IgD-negative memory B cell (primary cell): ENCODE measurements at regions not wholly inside any gene's neighbourhood (a gene's known extent, or its start where the extent isn't known, plus 50 kb on each side); places are given as distances from the start of the nearest gene placed in this dataset.

ENCODE experiments used
- H3K27ac Mint-ChIP-seq, 3 donors: one replicate each; pipeline ENCODE4 v1.8.0; 2020 to 2022; ENCODE audit warnings: mild to moderate bottlenecking in 3 of 3, mixed read lengths in 3 of 3, moderate library complexity in 1 of 3
- H3K27me3 Mint-ChIP-seq: one replicate; pipeline ENCODE4 v1.8.0; 2021; ENCODE audit warnings: mixed read lengths
- H3K36me3 Mint-ChIP-seq: one replicate; pipeline ENCODE4 v1.8.0; 2020; ENCODE audit warnings: mild to moderate bottlenecking, mixed read lengths
- H3K4me1 Mint-ChIP-seq, 3 donors: one replicate each; pipeline ENCODE4 v1.8.0; 2020 to 2022; ENCODE audit warnings: mixed read lengths in 3 of 3, mild to moderate bottlenecking in 1 of 3
- H3K4me3 Mint-ChIP-seq, 4 donors: one replicate each; pipeline ENCODE4 v1.8.0; 2020 to 2022; ENCODE audit warnings: mild to moderate bottlenecking in 4 of 4, mixed read lengths in 4 of 4, moderate library complexity in 3 of 4
- H3K9me3 Mint-ChIP-seq, 3 donors: one replicate each; pipeline ENCODE4 v1.8.0; 2020 to 2021; ENCODE audit warnings: mixed read lengths in 3 of 3, mild to moderate bottlenecking in 1 of 3

DNA sequence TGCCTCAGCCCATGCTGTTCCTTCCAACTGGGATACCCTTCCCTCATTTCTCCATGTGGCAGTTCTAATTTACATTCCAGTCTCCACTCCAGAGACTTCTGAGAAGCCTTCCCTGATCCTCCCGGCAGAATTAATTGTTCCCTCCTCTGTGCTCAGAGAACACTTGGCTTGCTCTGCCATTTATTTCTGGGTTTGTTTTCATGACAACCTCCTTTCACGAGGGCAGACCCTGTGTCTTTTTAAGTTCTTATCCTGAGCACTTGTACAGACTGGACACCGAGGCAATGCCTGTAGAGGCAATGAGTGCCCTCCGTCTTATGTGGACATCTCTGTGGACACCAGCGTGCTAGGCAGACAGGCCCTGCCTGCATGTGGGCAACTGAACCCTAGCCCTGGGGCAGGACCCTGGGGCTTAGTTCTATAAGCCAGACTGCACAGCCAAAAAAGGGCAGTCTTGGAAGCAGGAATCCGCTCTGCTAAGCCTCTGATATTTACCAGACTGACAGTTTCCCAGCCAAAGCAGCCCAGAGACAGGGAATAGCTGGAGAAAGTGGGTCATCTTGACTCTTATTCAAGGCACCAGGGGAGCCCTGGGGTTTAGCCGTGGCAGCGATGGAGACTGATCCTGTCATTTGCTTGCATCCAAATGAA is 474.0 kb downstream of the RPS24 start:
- Mint-ChIP-seq H3K9me3 (peaks cover 0 to 2% (median 0%) of the 10 kb centered on the region in 3 donors), H3K4me1 (no peaks in the 10 kb centered on the region), H3K36me3 (no peaks in the 10 kb centered on the region), H3K4me3 (no peak overlapping the region), H3K27me3 (peaks cover 7% of the 10 kb centered on the region), H3K27ac (peak overlapping the region in 1 of 3 donors; percentile 72)

DNA sequence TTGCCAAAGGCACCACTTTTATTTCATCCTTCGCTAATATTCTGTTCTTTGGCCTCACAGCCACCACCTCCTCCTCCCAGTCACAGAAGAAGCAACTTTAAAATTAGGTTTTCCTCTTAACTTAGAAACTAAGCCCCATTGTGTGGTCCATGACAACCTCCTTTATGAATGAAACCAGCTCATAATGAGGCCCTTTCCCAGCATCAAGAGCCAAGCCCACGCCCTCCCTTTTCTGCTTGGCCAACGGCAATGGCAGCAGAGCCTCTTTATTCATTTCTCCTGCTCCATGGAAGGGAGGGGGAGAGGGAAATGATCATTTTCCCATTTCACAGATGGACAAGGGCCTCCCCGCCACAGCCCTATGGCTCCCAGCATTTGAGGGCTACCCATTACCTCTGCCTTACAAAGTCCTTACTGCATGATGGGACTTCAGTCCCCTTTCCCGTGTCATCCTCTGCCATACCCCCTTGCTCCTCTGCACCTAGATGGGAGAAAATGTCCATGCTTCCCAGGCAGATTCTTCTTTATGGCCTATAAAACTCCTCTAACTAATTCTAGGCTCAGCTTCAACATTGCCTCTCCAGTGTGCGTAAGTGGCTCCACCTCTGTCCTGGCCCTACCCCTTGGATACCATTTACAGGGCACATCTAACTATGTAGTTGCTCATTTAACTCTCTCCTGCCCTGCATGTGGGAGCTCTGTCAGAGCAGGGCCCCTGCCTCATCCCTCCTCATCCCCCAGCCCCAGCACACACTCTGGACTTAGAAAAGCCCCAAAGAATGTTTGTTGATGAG is 475.5 kb downstream of the RPS24 start:
- Mint-ChIP-seq H3K27ac (no peak overlapping the region), H3K27me3 (peaks cover 4% of the 10 kb centered on the region), H3K9me3 (peaks cover 0 to 2% (median 0%) of the 10 kb centered on the region in 3 donors), H3K4me3 (no peak overlapping the region), H3K4me1 (no peaks in the 10 kb centered on the region), H3K36me3 (no peaks in the 10 kb centered on the region)

DNA sequence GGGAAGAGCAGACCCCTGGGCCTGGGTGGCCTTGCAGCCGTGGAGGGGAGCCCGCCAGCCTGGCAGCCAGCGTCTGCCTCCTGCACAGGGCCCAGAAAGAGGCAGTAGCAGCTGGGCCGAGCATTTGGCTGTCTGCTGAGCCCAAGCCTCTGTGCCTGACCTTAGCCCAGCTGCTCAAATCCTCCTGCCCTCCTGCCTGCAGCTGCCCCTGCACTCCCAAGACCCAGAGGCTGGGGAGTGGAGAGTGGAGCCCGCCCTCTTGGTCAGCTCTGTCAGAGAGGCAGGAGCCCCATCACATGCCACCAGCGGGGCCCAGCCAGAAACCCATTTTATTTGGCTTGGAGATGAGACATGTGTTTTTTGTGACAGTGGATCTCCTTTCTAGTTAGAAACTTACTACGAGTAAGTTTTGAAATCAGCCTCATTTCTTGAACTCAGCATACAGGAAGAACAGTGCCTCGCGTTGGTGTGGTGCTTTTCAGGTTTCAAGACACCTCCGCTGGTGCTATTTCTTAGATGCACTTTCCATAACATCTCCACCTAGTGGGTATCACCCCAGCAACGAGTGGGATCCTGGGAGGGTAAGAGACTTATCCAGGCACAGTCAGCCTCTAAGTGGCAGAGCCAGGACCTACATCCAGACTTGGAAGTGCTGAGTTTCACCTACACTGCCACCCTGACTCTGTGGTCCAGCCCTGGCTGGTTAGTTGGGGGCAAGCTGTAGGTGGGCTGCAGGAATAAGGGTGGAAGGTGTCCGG is 477.1 kb downstream of the RPS24 start:
- Mint-ChIP-seq H3K27me3 (peaks cover 1% of the 10 kb centered on the region), H3K36me3 (no peaks in the 10 kb centered on the region), H3K27ac (no peak overlapping the region), H3K9me3 (peaks cover 0 to 2% (median 0%) of the 10 kb centered on the region in 3 donors), H3K4me1 (no peaks in the 10 kb centered on the region), H3K4me3 (no peak overlapping the region)

DNA sequence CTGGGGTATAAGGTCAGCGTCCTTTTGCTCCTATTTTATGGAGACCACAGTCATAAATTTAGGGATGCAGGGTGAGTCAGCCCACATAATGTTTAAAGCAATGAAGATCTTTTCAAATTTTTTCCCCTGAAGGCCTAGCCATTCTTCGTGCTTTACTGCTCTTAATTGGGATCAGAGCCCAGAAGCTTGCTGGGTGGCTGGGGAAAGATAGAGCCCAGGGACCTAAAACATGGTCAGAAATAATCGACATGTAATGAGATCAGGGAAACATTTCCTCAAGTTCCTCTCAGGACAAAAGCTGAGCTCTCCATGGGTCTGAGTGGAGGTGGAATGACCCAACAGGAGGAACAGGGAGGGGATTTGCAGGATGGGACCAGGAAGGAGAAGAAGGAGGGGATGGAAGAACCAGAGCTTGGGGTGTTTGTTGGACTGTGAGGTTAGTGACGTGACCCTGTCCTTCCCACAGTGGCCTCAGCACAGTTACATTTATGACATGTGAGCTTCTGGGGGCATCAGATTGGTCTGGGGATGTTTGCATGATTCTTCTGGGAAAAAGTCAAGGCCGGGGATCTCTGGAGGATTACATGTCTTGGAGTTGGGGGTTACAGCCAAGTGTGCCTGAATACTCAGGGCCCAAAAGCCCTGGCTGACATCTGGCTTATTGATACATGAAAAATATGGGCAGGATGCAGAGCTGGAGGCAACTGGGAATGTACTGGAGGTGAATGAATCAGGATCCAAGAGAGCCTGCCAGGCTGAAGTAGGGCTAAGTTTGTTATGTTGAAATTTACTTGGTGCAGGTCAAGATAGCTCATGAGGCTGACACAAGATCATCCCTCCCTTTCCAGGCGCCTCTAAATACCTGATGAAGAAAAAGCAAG is 477.9 kb downstream of the RPS24 start:
- Mint-ChIP-seq H3K4me3 (no peak overlapping the region), H3K36me3 (no peaks in the 10 kb centered on the region), H3K27me3 (peaks cover 1% of the 10 kb centered on the region), H3K9me3 (no peaks in the 10 kb centered on the region), H3K4me1 (no peaks in the 10 kb centered on the region), H3K27ac (no peak overlapping the region)

DNA sequence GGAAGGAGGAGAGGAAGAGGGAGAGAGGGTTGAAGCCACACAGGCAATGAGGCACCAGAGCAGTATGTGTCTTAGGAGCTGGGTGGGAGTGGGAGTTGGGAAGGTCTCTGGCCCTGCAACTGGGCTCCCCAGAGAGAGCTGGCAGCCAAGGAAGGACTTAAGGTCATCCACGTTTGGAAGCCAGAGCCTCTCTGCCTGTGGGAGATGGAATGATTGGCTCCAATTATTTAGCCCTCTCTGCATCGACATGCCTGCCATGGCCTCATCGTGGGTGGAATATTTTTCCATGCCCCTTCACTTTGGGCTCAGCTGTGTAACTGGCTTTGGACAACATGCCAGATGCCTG is 478.5 kb downstream of the RPS24 start:
- Mint-ChIP-seq H3K9me3 (no peaks in the 10 kb centered on the region), H3K27ac (no peak overlapping the region), H3K4me1 (no peaks in the 10 kb centered on the region), H3K4me3 (no peak overlapping the region), H3K27me3 (peaks cover 1% of the 10 kb centered on the region), H3K36me3 (no peaks in the 10 kb centered on the region)

DNA sequence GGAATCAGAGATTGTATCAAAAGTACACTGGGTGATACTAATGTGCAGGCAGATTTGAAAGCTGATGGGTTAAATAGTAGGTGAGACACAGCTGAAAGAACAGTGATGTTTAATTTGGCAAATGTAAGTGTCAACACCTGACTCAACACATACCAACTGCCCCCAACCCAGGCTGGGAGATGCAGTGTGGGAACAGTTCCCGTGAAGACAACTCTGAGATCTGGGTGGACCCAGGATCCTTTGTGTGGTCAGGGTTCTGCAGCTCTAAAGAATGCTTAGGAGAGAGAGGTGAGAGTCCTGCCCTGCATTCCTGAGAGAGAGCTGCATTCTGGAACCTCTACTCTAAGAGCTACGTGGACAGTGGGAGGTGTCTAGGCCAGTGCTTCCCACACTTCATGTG is 479.7 kb downstream of the RPS24 start:
- H3K27me3 Mint-ChIP-seq: peaks cover 1% of the 10 kb centered on the region
- H3K4me1 Mint-ChIP-seq: no peaks in the 10 kb centered on the region
- H3K36me3 Mint-ChIP-seq: no peaks in the 10 kb centered on the region
- no peak overlapping the region for H3K27ac Mint-ChIP-seq
- H3K9me3 Mint-ChIP-seq: no peaks in the 10 kb centered on the region
- H3K4me3 Mint-ChIP-seq: no peak overlapping the region

DNA sequence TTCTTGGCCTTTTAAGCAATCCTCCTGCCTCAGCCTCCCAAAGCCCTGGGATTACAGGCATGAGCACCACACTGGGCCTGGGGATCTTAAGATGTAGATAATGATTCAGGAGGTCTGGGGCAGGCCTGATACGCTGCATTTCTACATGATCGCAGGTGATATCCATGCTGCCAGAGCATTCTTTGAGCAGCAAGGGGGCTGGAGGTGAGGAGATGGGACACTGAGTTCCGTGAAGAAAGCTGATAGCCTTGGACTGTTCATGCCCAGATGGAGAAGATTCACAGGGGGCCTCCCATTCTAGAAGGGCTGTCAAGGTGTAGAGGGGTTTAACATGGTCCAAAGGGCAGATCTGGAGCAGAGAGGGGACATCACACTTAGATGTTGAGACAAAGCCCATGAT is 480.3 kb downstream of the RPS24 start:
- Mint-ChIP-seq H3K9me3 (no peaks in the 10 kb centered on the region), H3K36me3 (no peaks in the 10 kb centered on the region)

DNA sequence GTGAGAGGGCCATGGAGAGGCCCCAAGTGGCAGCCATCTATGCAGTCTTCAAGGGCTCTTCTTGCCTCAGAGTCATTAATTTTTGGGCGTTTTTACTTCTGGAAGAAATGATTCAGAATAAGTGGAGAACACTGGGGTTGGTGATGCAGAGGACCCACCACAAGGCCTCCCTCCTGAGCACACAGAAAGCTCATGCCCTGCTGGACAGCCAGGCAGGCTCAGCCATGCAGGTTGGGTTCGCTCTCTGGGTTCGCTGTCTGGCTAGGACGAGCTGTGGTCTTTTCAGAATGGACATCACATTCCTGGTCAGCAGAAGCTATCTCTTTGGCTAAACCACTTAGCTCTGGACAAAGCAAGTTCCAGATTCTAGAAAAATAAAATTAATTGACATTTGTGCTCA is 480.8 kb downstream of the RPS24 start:
- no peaks in the 10 kb centered on the region for H3K4me1 Mint-ChIP-seq
- no peaks in the 10 kb centered on the region for H3K27me3 Mint-ChIP-seq
- no peak overlapping the region for H3K27ac Mint-ChIP-seq
- H3K9me3 Mint-ChIP-seq: no peaks in the 10 kb centered on the region
- no peaks in the 10 kb centered on the region for H3K36me3 Mint-ChIP-seq
- H3K4me3 Mint-ChIP-seq: no peak overlapping the region

More for the DNA sequence above, 480.3 kb downstream of the RPS24 start:
- H3K4me1 Mint-ChIP-seq: no peaks in the 10 kb centered on the region
- peaks cover 1% of the 10 kb centered on the region for H3K27me3 Mint-ChIP-seq
- H3K4me3 Mint-ChIP-seq: no peak overlapping the region
- peak overlapping the region in 1 of 3 donors; percentile 26 for H3K27ac Mint-ChIP-seq

DNA sequence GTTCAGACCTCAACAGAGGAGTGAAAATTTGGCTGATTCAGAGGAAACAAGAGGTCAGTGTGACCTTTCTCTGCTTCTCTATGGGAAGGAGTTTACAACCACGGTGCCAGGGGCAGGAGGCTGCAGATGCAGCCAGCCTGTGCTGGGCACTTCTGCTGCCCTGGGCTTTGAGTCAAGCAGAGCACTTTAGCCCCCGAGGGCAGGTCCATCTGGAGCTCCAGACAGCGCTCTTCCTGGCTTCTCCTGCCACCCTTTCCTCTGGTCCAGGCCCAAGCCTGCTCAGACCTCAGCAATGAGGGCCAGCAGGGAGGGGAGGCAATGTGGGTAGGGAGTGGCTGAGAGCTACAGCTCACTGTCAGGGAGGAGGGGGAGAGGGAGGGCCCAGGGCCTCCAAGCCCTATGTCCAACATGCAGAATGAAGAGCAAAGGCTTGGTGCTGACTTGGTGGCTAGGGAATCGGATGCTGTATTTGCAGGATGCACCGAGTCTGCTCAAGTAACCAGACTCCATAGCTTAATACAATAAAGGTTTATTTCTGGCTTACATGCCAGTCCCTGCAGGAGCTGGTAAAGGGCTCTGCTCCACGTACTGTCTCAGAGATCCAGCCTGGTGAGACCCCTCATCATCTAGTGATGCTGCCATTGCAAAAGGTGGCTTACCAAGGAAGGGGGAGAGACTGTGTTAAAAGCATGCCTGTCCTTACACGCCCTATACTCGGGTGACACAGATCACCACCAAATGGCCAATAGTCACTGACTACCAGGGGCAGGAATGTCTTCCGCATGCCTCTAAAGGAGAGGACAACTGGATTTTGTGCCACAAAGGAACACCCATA is 481.6 kb downstream of the RPS24 start:
- H3K36me3 Mint-ChIP-seq: no peaks in the 10 kb centered on the region
- no peak overlapping the region for H3K4me3 Mint-ChIP-seq
- H3K27ac Mint-ChIP-seq: no peak overlapping the region
- H3K4me1 Mint-ChIP-seq: no peaks in the 10 kb centered on the region
- no peaks in the 10 kb centered on the region for H3K27me3 Mint-ChIP-seq
- H3K9me3 Mint-ChIP-seq: no peaks in the 10 kb centered on the region

DNA sequence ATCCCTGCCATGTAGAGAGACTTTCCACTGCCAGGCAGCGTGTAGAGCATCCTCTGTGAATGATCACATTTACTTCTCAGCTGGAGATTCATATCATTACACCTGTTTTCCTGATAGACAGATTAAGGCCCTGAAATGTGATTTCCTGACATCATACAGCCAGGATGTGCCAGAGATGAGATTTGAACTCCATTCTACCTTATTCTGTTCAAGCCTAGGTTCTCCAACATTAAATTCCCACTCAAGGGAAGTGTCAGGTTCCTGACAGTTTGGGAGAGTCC is 482.1 kb downstream of the RPS24 start:
- H3K27me3 Mint-ChIP-seq: no peaks in the 10 kb centered on the region

DNA sequence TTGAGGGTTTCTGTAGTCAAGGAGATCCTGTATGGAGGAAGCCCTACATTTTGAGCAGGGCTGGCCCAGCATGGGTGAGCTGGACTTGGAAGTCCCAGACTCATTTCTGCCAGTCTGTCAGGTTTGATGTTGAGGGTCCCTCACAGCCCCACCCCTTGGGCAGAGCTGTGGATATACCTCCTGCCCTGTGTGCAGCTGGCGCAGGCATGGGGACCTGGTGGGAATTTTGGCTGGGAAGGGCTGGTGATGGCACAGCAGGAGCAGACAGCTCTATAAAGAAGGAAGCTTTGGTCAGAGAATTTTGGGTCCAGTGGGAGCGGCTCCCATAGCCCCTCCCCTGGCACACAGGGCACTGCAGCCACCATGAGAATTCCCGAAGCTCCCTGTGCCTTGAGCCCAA is 482.6 kb downstream of the RPS24 start:
- Mint-ChIP-seq H3K9me3 (no peaks in the 10 kb centered on the region), H3K4me3 (no peak overlapping the region), H3K27ac (no peak overlapping the region), H3K27me3 (no peaks in the 10 kb centered on the region), H3K4me1 (no peaks in the 10 kb centered on the region), H3K36me3 (no peaks in the 10 kb centered on the region)

More for the DNA sequence above, 482.1 kb downstream of the RPS24 start:
- Mint-ChIP-seq H3K9me3 (no peaks in the 10 kb centered on the region), H3K36me3 (no peaks in the 10 kb centered on the region), H3K4me1 (no peaks in the 10 kb centered on the region), H3K4me3 (no peak overlapping the region), H3K27ac (no peak overlapping the region)

DNA sequence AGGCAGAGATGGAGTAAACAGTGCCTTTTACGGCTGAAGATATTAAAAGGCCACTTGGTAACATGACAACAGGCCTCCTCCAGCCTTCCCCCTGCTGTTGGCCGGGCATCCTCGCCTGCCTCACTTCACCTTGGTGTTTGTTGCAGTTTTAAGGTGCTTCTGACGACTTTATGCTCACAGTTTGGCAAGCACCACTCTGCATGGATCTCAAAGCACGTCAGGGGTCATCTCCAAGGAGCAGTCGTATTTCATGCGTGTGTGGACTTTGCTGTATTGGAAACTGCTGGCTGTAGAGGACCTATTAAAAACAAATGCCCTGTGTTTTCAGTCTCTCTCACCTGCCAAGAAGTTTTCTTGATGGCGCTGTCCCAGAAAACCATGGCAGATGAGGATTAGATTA is 483.1 kb downstream of the RPS24 start:
- Mint-ChIP-seq H3K27ac (no peak overlapping the region), H3K27me3 (no peaks in the 10 kb centered on the region), H3K9me3 (no peaks in the 10 kb centered on the region), H3K4me1 (no peaks in the 10 kb centered on the region), H3K36me3 (no peaks in the 10 kb centered on the region), H3K4me3 (no peak overlapping the region)

DNA sequence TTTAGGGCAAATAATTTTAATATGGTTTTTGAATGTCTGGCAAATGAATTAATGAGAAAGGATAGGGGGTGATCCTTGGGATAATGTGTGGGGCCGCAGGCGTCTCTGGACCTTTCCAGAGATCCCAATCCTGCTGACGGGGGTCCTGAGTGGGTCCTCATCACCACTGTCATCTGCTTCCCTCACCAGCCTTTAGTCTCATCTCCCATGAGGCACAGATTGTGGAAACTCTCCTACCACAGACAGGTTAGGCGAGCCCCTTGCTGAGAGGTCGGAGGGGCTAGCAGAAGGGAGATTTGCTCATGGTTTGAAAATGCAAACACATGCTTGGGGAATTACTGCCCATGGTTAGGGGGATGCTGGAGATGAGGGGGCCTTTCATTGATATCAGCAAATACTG is 484.6 kb downstream of the RPS24 start:
- no peaks in the 10 kb centered on the region for H3K4me1 Mint-ChIP-seq
- H3K4me3 Mint-ChIP-seq: no peak overlapping the region
- no peaks in the 10 kb centered on the region for H3K9me3 Mint-ChIP-seq
- no peak overlapping the region for H3K27ac Mint-ChIP-seq
- no peaks in the 10 kb centered on the region for H3K27me3 Mint-ChIP-seq
- no peaks in the 10 kb centered on the region for H3K36me3 Mint-ChIP-seq

DNA sequence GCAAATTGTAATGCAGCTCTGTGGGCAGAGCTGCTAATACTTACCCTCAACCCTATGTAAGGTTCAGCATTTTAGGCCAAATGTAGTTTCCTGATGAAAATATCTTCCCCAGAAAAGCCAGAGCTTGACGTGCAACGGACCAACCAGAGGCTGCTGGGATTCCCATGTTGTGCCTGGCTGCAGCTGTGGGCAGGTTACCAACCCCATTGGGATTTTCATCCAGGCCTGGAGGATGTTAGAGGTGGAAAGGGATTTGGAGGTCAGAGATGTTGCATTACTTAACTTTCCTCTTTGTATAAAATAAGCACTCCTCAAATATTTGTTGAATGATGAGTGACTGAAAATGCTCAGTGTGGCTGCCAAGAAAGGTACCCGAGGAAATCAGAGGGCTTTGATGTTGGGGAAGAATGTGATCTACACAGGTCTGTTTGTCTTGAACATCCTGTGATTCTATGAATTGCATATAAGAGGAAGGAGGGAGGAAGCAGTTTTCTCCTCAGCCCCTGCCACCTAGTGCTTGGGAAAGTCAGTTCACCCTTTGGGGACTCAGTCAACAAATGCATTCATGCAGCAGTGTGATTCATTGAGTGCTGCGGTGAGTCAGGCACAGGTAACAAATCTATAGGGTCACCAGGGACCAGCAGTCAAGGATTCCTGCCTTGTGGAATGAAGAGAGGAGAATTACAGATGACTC is 487.2 kb downstream of the RPS24 start:
- Mint-ChIP-seq H3K4me3 (no peak overlapping the region), H3K27ac (no peak overlapping the region), H3K9me3 (no peaks in the 10 kb centered on the region), H3K27me3 (no peaks in the 10 kb centered on the region), H3K4me1 (no peaks in the 10 kb centered on the region), H3K36me3 (no peaks in the 10 kb centered on the region)
